Thyroid gland (tissue), 4 donors: ENCODE measurements at regions not wholly inside any gene's neighbourhood (a gene's known extent, or its start where the extent isn't known, plus 50 kb on each side); places are given as distances from the start of the nearest gene placed in this dataset.

Source experiments
- POLR2A ChIP-seq, 2 donors: fragments of 450-650 bp; IDR thresholded peaks; one replicate each; pipeline ENCODE4 v1.6.1; 2017; ENCODE audit warnings: antibody characterized with exemption in 2 of 2, mild to moderate bottlenecking in 2 of 2, moderate library complexity in 1 of 2
- TF ChIP-seq, protein P1 (sequence below), 6 experiments: fragments of 200-600 bp in 3 of 6; fragments of 450-650 bp in 3 of 6; sonication (generic) in 3 of 6; IDR thresholded peaks; one replicate each; pipeline ENCODE4 v1.5.1; 2016 to 2019; ENCODE audit warnings: antibody characterized with exemption in 6 of 6, mild to moderate bottlenecking in 2 of 6, inconsistent platforms in 1 of 6, moderate library complexity in 1 of 6

DNA sequence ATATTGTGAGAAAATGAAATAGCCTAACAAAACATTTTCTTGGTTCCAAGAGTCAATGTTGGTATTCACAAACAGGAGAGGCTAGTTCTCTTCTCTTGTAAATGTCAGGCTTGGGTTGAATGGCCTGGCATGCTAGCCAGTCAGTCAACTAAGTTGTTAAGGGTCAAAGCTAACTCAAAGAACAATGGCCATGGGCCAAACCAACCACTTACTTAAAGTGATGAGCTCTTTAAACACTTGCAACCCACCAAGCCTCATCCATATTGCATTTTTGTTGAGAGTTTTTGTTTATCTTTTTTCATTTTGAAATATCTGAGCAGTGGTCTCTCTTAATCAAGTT is 394.5 kb downstream of the RAB28 start:
- TF ChIP-seq, protein P1, sequence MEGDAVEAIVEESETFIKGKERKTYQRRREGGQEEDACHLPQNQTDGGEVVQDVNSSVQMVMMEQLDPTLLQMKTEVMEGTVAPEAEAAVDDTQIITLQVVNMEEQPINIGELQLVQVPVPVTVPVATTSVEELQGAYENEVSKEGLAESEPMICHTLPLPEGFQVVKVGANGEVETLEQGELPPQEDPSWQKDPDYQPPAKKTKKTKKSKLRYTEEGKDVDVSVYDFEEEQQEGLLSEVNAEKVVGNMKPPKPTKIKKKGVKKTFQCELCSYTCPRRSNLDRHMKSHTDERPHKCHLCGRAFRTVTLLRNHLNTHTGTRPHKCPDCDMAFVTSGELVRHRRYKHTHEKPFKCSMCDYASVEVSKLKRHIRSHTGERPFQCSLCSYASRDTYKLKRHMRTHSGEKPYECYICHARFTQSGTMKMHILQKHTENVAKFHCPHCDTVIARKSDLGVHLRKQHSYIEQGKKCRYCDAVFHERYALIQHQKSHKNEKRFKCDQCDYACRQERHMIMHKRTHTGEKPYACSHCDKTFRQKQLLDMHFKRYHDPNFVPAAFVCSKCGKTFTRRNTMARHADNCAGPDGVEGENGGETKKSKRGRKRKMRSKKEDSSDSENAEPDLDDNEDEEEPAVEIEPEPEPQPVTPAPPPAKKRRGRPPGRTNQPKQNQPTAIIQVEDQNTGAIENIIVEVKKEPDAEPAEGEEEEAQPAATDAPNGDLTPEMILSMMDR (IDR thresholded peaks at IDR 0.05), result no peak
- TF ChIP-seq POLR2A (IDR thresholded peaks at IDR 0.05), result no peak
